ENCODE measurements at regions not wholly inside any gene's neighbourhood (a gene's known extent, or its start where the extent isn't known, plus 50 kb on each side); places are given as distances from the start of the nearest gene placed in this dataset.
A peak's percentile ranks its signal among the peaks of the same experiment; 100 is the strongest.

DNA sequence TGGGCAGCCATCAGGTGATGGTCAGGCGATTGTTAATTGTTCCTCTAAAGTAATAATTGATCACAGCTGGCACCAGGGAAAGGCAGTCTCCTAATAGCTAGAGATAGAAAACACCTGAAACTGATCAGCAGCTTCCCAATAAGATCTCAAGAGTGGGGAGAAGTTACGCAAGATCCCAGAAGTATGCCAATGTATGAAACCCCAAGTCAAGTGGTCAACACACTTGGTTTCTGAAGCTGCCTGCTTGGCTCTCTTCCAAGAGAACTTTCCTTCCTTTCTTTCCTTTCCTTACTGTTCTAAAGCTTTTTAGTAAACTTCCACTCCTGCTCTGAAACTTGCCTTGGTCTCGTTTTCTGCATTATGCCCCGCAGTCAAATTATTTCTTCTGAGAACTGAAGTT is 201.6 kb upstream of the SKOR2 start:
- Histone ChIP-seq H3K23ac (ENCODE audit: low read depth, low read length) (no peak overlapping the region), H2BK20ac (ENCODE audit: low read depth, low read length) (no peak overlapping the region), H3K9me3 (ENCODE audit: control insufficient read depth, insufficient read depth, low read length) (peaks cover 19% of the 10 kb centered on the region; the same call in 1 of the 2 replicates), H2BK120ac (ENCODE audit: low read depth, low read length) (no peak overlapping the region), H2AFZ (replicated peaks; ENCODE audit: low read length, poor library complexity) (no peak overlapping the region), H3K4me3 (ENCODE audit: insufficient read depth, low read depth, low read length) (no peak overlapping the region), H3K36me3 (ENCODE audit: control insufficient read depth, insufficient read depth, low read length) (no peaks in the 10 kb centered on the region), H2BK15ac (ENCODE audit: low read depth, low read length) (no peak overlapping the region), H3K14ac (replicated peaks; ENCODE audit: low read depth, low read length) (no peak overlapping the region), H3K56ac (ENCODE audit: extremely low read depth, insufficient read depth, low read length) (no peak overlapping the region), H3K9me1 (ENCODE audit: insufficient read depth, low read length) (no peaks in the 10 kb centered on the region), H2BK5ac (ENCODE audit: low read depth, low read length, poor library complexity, severe bottlenecking) (no peak overlapping the region), H3K4ac (ENCODE audit: low read depth, low read length) (no peak overlapping the region), H4K91ac (ENCODE audit: insufficient read depth, low read depth, low read length) (no peak overlapping the region), H4K8ac (ENCODE audit: low read depth in 2 of 2, low read length in 2 of 2) (no peak overlapping the region), H3K4me1 (ENCODE audit: control insufficient read depth, insufficient read depth, low read length) (no peaks in the 10 kb centered on the region), H3K79me1 (ENCODE audit: low read depth in 1 of 2, low read length in 2 of 2) (no peaks in the 10 kb centered on the region), H3K18ac (ENCODE audit: low read depth, low read length) (no peak overlapping the region), H4K20me1 (ENCODE audit: insufficient read depth, low read length) (no peaks in the 10 kb centered on the region), H3K4me2 (ENCODE audit: low read depth, low read length) (no peak overlapping the region), H2AK5ac (ENCODE audit: low read depth, low read length) (no peak overlapping the region), H4K5ac (ENCODE audit: low read depth, low read length) (no peak overlapping the region), H3K27ac (ENCODE audit: insufficient read depth, low read length) (no peak overlapping the region), H3K27me3 (ENCODE audit: control insufficient read depth, insufficient read depth, low read length) (no peaks in the 10 kb centered on the region), H3K9ac (ENCODE audit: low read depth, low read length) (no peak overlapping the region), H2AK9ac (replicated peaks; ENCODE audit: low read depth, low read length, poor library complexity) (no peak overlapping the region)
- BruUV-seq (replicated peaks): no TSS peak
- in situ Hi-C loops (cut with MboI; ENCODE audit: low sequenced_read_pairs) (no loop called here), dilution Hi-C loops (cut with HindIII; ENCODE audit: low sequenced_read_pairs, unreplicated experiment) (no loop called here), intact Hi-C loops (cut with micrococcal nuclease) (no loop called here)
- peak; percentile 53 for TF ChIP-seq CEBPB (IDR thresholded peaks at IDR 0.05; ENCODE audit: low read depth, low read length)
- no peak for TF ChIP-seq MXI1 (IDR thresholded peaks at IDR 0.05; ENCODE audit: borderline replicate concordance, low read depth, low read length)
- TF ChIP-seq POLR2A (IDR thresholded peaks at IDR 0.05; ENCODE audit: low read depth, low read length): no peak
- no peak for DNase-seq
- WGBS, 2 experiments (ENCODE audit: extremely low coverage in 2 of 2, insufficient read length in 1 of 2): 75% methylated on average over 2 of the region's 4 CpGs; no CpG with 5 or more reads in 1 of the 2 experiments
- ATAC-seq (ENCODE audit: low read depth): no peak
- CTCF ChIA-PET: no interaction called here
- POLR2A ChIA-PET (ENCODE audit: unreplicated experiment): no interaction called here
